ENCODE measurements at regions not wholly inside any gene's neighbourhood (a gene's known extent, or its start where the extent isn't known, plus 50 kb on each side); places are given as distances from the start of the nearest gene placed in this dataset.
"Not testable (repeated sequence)": the region's sequence is repeated elsewhere in the genome, so short reads cannot be mapped to it uniquely, and the experiment has no call there.

DNA sequence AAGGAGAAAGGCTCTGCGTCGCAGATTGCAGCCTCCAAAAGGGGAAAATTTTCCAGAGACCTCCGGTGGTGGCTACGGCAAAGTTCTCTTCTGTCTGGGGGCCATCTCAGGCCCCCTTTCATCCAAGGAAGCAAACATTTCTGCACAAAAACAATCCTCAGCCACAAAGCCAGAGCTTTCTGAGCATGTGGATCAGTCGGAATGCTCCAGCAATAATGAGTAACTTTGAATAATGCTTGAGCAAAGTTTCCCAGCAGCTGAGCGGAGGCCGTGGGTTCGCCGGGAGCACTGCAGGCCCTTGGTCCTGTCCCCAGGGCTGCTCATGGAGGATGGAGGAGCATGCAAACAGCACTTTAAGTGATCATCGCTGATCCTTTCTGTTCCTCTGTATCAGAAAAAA is 60.2 kb upstream of the UNC5A start:
- Histone ChIP-seq H3K4me1 (ENCODE audit: control insufficient read depth, insufficient read depth, low read length) (peaks cover 17% of the 10 kb centered on the region), H3K27me3 (ENCODE audit: control insufficient read depth, insufficient read depth, low read length) (no peaks in the 10 kb centered on the region), H3K9me3 (ENCODE audit: control insufficient read depth, insufficient read depth, low read depth, low read length) (no peaks in the 10 kb centered on the region), H3K4me3 (ENCODE audit: low read depth, low read length) (no peak overlapping the region), H3K9ac (ENCODE audit: low read length) (no peak overlapping the region), H3K27ac (ENCODE audit: low read depth, low read length) (no peak overlapping the region), H3K36me3 (ENCODE audit: control insufficient read depth, insufficient read depth, low read length) (no peaks in the 10 kb centered on the region)

GRCh38 chr5:176754376-176754973 is 55.9 kb upstream of the UNC5A start:
- Histone ChIP-seq H3K9me3 (ENCODE audit: control insufficient read depth, insufficient read depth, low read depth, low read length) (no peaks in the 10 kb centered on the region), H3K36me3 (ENCODE audit: control insufficient read depth, insufficient read depth, low read length) (no peaks in the 10 kb centered on the region), H3K9ac (ENCODE audit: low read length) (no peak overlapping the region), H3K4me3 (ENCODE audit: low read depth, low read length) (no peak overlapping the region), H3K27ac (ENCODE audit: low read depth, low read length) (no peak overlapping the region), H3K4me1 (ENCODE audit: control insufficient read depth, insufficient read depth, low read length) (no peaks in the 10 kb centered on the region; the same call in 1 of the 2 replicates), H3K27me3 (ENCODE audit: control insufficient read depth, insufficient read depth, low read length) (no peaks in the 10 kb centered on the region)

GRCh38 chr5:176755593-176755992 is 54.8 kb upstream of the UNC5A start:
- H3K4me1 ChIP-seq (ENCODE audit: control insufficient read depth, insufficient read depth, low read length); H3K9ac ChIP-seq (ENCODE audit: low read length); H3K9me3 ChIP-seq (ENCODE audit: control insufficient read depth, insufficient read depth, low read depth, low read length); H3K27me3 ChIP-seq (ENCODE audit: control insufficient read depth, insufficient read depth, low read length); H3K36me3 ChIP-seq (ENCODE audit: control insufficient read depth, insufficient read depth, low read length); H3K4me3 ChIP-seq (ENCODE audit: low read depth, low read length); H3K27ac ChIP-seq (ENCODE audit: low read depth, low read length): not testable (repeated sequence)

DNA sequence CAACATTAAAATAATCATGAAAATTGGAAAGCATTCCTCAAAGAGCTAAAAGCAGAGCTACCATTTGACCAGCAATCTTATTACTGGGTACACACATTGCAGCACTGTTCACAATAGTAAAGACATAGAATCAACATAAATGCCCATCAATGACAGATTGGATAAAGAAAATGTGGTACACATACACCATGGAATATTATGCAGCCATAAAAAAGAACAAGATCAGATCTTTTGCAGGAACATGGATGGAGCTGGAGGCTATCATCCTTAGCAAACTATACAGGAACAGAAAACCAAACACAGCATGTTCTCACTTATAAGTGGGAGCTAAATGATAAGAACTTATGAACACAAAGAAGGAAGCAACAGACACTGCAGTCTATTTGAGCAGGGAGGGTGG is 52.8 kb upstream of the UNC5A start:
- H3K27ac ChIP-seq (ENCODE audit: low read depth, low read length); H3K4me3 ChIP-seq (ENCODE audit: low read depth, low read length); H3K27me3 ChIP-seq (ENCODE audit: control insufficient read depth, insufficient read depth, low read length); H3K36me3 ChIP-seq (ENCODE audit: control insufficient read depth, insufficient read depth, low read length); H3K9ac ChIP-seq (ENCODE audit: low read length); H3K9me3 ChIP-seq (ENCODE audit: control insufficient read depth, insufficient read depth, low read depth, low read length); H3K4me1 ChIP-seq (ENCODE audit: control insufficient read depth, insufficient read depth, low read length): not testable (repeated sequence)

All from HUES6 (cell line).